Endothelial cell (in vitro differentiated cells): ENCODE measurements at regions not wholly inside any gene's neighbourhood (a gene's known extent, or its start where the extent isn't known, plus 50 kb on each side); places are given as distances from the start of the nearest gene placed in this dataset.
"Not testable (repeated sequence)": the region's sequence is repeated elsewhere in the genome, so short reads cannot be mapped to it uniquely, and the experiment has no call there.

Source experiments
- DNase-seq: peaks from one replicate; pipeline ENCODE4 v3.0.0; 2021; ENCODE audit warnings: low spot score
- H3K27ac Mint-ChIP-seq: one replicate; pipeline ENCODE4 v1.8.0; 2021; ENCODE audit warnings: mixed read lengths, inconsistent platforms; ENCODE audit not compliant: unreplicated experiment
- H3K27me3 Mint-ChIP-seq: one replicate; pipeline ENCODE4 v1.8.0; 2021; ENCODE audit warnings: mild to moderate bottlenecking, moderate library complexity, mixed read lengths, inconsistent platforms; ENCODE audit not compliant: unreplicated experiment
- H3K36me3 Mint-ChIP-seq: one replicate; pipeline ENCODE4 v1.8.0; 2021; ENCODE audit warnings: mild to moderate bottlenecking, low read depth, mixed read lengths, inconsistent platforms; ENCODE audit not compliant: unreplicated experiment
- H3K4me1 Mint-ChIP-seq: one replicate; pipeline ENCODE4 v1.8.0; 2021; ENCODE audit warnings: mild to moderate bottlenecking, mixed read lengths, inconsistent platforms; ENCODE audit not compliant: unreplicated experiment
- H3K4me3 Mint-ChIP-seq: one replicate; pipeline ENCODE4 v1.8.0; 2021; ENCODE audit warnings: mild to moderate bottlenecking, mixed read lengths, inconsistent platforms; ENCODE audit not compliant: unreplicated experiment
- H3K9me3 Mint-ChIP-seq: one replicate; pipeline ENCODE4 v1.8.0; 2021; ENCODE audit warnings: mixed read lengths, inconsistent platforms; ENCODE audit not compliant: unreplicated experiment
- TF ChIP-seq, protein P1 (sequence below): fragments of 200-600 bp; sonication (generic); IDR thresholded peaks from one replicate; pipeline ENCODE4 v1.5.0; 2021; ENCODE audit warnings: antibody characterized with exemption; ENCODE audit not compliant: unreplicated experiment

DNA sequence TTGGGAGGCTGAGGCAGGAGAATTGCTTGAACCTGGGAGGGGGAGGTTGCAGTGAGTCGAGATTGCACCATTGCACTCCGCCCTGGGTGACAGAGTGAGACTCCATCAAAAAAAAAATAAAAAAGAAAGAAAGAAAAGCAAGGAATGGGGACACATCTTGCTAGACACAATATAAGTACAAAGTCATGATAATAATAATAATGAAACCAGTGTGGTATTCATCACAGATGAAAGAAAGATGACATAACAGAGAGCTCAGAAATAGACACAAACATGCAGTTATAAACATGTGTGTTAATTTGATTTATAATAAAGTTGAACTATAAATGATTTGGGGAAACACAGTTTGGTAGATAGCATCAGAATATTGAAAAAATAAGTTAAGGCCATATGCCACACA, 264.1 kb downstream of the SRGAP2C start:
- Mint-ChIP-seq H3K36me3 (no peaks in the 10 kb centered on the region), H3K4me1 (no peaks in the 10 kb centered on the region), H3K9me3 (no peaks in the 10 kb centered on the region), H3K27me3 (peaks cover 3% of the 10 kb centered on the region), H3K27ac (no peak overlapping the region), H3K4me3 (no peak overlapping the region)
- TF ChIP-seq, protein P1, sequence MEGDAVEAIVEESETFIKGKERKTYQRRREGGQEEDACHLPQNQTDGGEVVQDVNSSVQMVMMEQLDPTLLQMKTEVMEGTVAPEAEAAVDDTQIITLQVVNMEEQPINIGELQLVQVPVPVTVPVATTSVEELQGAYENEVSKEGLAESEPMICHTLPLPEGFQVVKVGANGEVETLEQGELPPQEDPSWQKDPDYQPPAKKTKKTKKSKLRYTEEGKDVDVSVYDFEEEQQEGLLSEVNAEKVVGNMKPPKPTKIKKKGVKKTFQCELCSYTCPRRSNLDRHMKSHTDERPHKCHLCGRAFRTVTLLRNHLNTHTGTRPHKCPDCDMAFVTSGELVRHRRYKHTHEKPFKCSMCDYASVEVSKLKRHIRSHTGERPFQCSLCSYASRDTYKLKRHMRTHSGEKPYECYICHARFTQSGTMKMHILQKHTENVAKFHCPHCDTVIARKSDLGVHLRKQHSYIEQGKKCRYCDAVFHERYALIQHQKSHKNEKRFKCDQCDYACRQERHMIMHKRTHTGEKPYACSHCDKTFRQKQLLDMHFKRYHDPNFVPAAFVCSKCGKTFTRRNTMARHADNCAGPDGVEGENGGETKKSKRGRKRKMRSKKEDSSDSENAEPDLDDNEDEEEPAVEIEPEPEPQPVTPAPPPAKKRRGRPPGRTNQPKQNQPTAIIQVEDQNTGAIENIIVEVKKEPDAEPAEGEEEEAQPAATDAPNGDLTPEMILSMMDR, result no peak
- DNase-seq, result no peak

DNA sequence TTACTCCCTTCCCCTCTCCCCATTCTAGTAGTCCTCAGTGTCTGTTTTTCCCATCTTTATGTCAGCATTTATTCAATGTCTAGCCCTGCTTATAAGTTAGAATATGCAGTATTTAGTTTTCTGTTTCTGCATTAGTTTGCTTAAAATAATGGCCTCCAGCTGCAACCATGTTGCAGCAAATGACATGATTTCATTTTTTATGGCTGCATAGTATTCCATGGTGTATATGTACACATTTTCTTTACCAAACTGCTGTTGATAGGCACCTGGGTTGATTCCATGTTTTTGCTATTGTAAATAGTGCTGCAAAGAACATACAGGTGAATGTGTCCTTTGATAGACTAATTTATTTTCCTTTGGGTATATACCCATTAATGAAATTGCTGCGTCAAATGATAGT, 267.7 kb downstream of the SRGAP2C start:
- no peak overlapping the region for H3K27ac Mint-ChIP-seq
- DNase-seq, result no peak
- H3K4me1 Mint-ChIP-seq, result no peaks in the 10 kb centered on the region
- TF ChIP-seq, protein P1, result no peak
- no peaks in the 10 kb centered on the region for H3K36me3 Mint-ChIP-seq
- H3K27me3 Mint-ChIP-seq, result peaks cover 1% of the 10 kb centered on the region
- no peaks in the 10 kb centered on the region for H3K9me3 Mint-ChIP-seq
- H3K4me3 Mint-ChIP-seq, result no peak overlapping the region

DNA sequence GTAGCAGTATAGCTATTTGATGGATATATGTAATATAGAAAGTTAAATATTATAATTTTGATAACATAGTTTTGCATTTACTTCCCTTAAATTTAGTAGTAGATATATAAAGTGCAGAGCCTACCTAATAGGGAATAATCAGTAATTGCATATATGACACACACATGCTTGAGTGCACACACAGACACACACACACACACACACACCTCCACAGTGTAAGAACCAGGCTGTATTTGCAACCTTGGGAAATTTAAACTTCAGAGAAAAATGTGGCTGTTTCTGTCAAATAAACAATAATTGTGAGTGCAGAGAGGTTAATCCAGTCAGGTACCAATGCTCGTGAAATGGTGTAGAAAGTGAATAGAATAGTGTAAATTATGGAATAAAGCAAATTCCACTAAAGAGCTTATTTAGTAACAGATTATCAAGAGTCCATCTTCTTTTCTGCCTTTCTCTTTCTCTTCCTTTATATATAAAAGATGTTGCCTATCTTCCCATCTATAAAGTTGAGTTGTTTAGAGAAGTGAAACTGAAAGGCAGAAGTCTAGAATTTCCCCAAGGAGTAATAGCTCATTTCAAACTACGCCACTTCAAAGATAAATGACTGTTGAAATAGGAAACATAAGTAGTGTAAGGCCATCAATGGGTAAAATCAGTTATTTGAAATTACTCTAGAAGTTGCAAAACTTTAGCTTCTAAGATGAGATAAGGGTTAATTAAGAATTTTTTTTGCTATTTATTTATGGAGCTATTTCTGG, 273.7 kb downstream of the SRGAP2C start:
- Mint-ChIP-seq H3K4me3 (no peak overlapping the region), H3K4me1 (no peaks in the 10 kb centered on the region), H3K27me3 (no peaks in the 10 kb centered on the region), H3K36me3 (no peaks in the 10 kb centered on the region), H3K9me3 (no peaks in the 10 kb centered on the region), H3K27ac (no peak overlapping the region)
- no peak for DNase-seq
- TF ChIP-seq, protein P1, result no peak

DNA sequence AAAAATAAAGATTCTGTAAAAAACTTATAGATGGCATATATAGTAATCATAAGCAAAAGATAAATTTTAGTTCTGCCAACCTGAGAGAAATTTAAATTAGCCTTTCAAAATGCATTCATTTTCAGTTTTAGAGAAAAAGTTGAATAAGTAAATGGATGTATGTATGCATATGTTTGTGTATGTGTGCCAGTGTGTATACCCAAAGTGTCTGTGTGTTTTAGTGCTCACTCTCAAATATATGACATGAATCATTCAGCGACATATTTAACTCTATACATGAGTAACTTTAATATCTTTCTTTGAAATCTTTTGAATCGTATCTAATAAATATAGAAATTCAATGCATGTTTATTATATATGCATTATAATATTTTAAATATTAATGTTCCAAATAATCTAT, 274.5 kb downstream of the SRGAP2C start:
- Mint-ChIP-seq H3K27ac (no peak overlapping the region), H3K9me3 (no peaks in the 10 kb centered on the region), H3K27me3 (no peaks in the 10 kb centered on the region), H3K4me3 (no peak overlapping the region), H3K36me3 (no peaks in the 10 kb centered on the region), H3K4me1 (no peaks in the 10 kb centered on the region)
- no peak for DNase-seq
- TF ChIP-seq, protein P1, result no peak

DNA sequence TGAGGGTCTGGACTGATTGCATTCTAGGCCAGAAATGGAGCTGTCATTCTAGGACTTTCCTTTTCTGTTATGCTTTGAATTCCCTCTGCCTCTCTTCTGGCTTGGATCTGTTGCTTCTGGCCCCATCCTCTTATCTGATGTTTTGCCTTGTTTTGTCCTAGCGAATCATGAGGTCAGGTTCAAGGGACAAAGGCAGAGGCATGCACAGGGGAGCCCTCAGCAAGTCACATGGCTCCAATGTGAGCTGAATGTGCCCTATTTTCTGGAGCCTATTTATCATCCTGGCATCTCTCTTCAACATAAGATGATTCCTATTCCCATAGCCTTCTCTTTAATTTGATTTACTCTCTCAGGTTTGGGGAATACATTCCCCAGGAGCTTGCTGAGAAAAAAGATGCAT, 284.6 kb downstream of the SRGAP2C start:
- not testable (repeated sequence) for H3K9me3 Mint-ChIP-seq, H3K27ac Mint-ChIP-seq, H3K36me3 Mint-ChIP-seq, DNase-seq, H3K4me1 Mint-ChIP-seq, H3K27me3 Mint-ChIP-seq, H3K4me3 Mint-ChIP-seq

DNA sequence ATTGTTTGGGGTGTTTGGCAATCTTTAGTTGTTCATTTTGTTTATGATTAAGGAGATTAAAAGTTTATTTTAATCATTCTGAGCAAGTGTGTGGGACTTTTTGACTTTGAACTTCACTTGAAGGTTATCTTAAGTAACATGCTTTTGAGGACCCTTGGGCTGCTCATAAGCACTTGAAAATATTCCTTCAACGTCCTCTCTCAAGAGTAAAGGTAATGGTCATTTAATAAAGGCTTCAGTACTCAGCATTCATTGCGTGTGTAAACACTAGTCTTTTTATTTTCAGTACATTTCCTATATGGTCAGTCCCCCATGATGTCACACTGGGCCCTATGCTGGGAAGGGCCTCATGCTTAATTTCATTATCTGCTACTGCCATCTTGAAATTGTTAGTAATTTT, 285.6 kb downstream of the SRGAP2C start:
- not testable (repeated sequence) for H3K27me3 Mint-ChIP-seq, H3K9me3 Mint-ChIP-seq, H3K4me3 Mint-ChIP-seq, H3K4me1 Mint-ChIP-seq, H3K27ac Mint-ChIP-seq, H3K36me3 Mint-ChIP-seq, DNase-seq
